KMS-11 (cell line): ENCODE measurements at regions not wholly inside any gene's neighbourhood (a gene's known extent, or its start where the extent isn't known, plus 50 kb on each side); places are given as distances from the start of the nearest gene placed in this dataset.

Experiments
- H2AFZ ChIP-seq: fragments of 200-600 bp; sonication (generic); 2 replicates; pipeline ENCODE4 v1.6.1; 2016; ENCODE audit warnings: antibody characterized with exemption, mixed run types, low read depth
- H3K27ac ChIP-seq: fragments of 200-600 bp; sonication (generic); 2 replicates; pipeline ENCODE4 v1.6.1; 2016; ENCODE audit warnings: mild to moderate bottlenecking, mixed run types
- H3K27me3 ChIP-seq: fragments of 200-600 bp; sonication (generic); 2 replicates; pipeline ENCODE4 v1.6.1; 2017; ENCODE audit warnings: mild to moderate bottlenecking, low read depth, mixed run types, moderate library complexity; ENCODE audit not compliant: insufficient read depth
- H3K36me3 ChIP-seq: fragments of 200-600 bp; sonication (generic); 2 replicates; pipeline ENCODE4 v1.6.1; 2017; ENCODE audit warnings: mild to moderate bottlenecking, mixed run types; ENCODE audit not compliant: insufficient read depth
- H3K4me1 ChIP-seq: fragments of 200-600 bp; sonication (generic); 2 replicates; pipeline ENCODE4 v1.6.1; 2016; ENCODE audit warnings: mild to moderate bottlenecking, low read depth, mixed run types; ENCODE audit not compliant: poor library complexity, severe bottlenecking
- H3K4me2 ChIP-seq: fragments of 200-600 bp; sonication (generic); 2 replicates; pipeline ENCODE4 v1.7.0; 2016; ENCODE audit warnings: mild to moderate bottlenecking, mixed run types
- H3K4me3 ChIP-seq: fragments of 200-600 bp; sonication (generic); IDR thresholded peaks from 2 replicates; pipeline ENCODE4 v1.6.1; 2017; ENCODE audit warnings: low read depth, low read length, mixed read lengths; ENCODE audit not compliant: insufficient read depth
- H3K79me2 ChIP-seq: fragments of 200-600 bp; sonication (generic); 2 replicates; pipeline ENCODE4 v1.6.1; 2016; ENCODE audit warnings: low read depth, mixed run types; ENCODE audit not compliant: insufficient read depth
- H3K9ac ChIP-seq: fragments of 200-600 bp; sonication (generic); 2 replicates; pipeline ENCODE4 v1.6.1; 2016; ENCODE audit warnings: mild to moderate bottlenecking, mixed run types
- H4K20me1 ChIP-seq: fragments of 200-600 bp; sonication (generic); 2 replicates; pipeline ENCODE4 v1.6.1; 2016; ENCODE audit warnings: mild to moderate bottlenecking, mixed run types; ENCODE audit not compliant: insufficient read depth
- CTCF ChIP-seq: fragments of 200-600 bp; sonication (generic); conservative IDR thresholded peaks from 2 replicates; pipeline ENCODE4 v1.6.1; 2017; ENCODE audit warnings: low read depth, mild to moderate bottlenecking, antibody characterized with exemption, low read length, moderate library complexity, mixed read lengths

- no peak for TF ChIP-seq CTCF
- no peak overlapping the region for H3K4me2 ChIP-seq
- no peak overlapping the region for H3K27ac ChIP-seq
- H2AFZ ChIP-seq: no peak overlapping the region
- no peak overlapping the region for H3K4me3 ChIP-seq
- H3K9ac ChIP-seq: no peak overlapping the region
- no peaks in the 10 kb centered on the region for H3K79me2 ChIP-seq
- no peaks in the 10 kb centered on the region for H3K4me1 ChIP-seq
- H4K20me1 ChIP-seq: no peaks in the 10 kb centered on the region
- H3K36me3 ChIP-seq: no peaks in the 10 kb centered on the region
- H3K27me3 ChIP-seq: no peaks in the 10 kb centered on the region
These were observed 279.8 kb upstream of the EEF2KMT start for GRCh38 chr16:5377280-5377898.

GRCh38 chr16:5374184-5374583 is 276.6 kb upstream of the EEF2KMT start:
- TF ChIP-seq CTCF: no peak
- no peak overlapping the region for H3K9ac ChIP-seq
- H3K4me1 ChIP-seq: no peaks in the 10 kb centered on the region
- no peak overlapping the region for H3K27ac ChIP-seq
- no peak overlapping the region for H3K4me3 ChIP-seq
- no peaks in the 10 kb centered on the region for H3K79me2 ChIP-seq
- H4K20me1 ChIP-seq: no peaks in the 10 kb centered on the region
- no peaks in the 10 kb centered on the region for H3K27me3 ChIP-seq
- no peaks in the 10 kb centered on the region for H3K36me3 ChIP-seq
- H3K4me2 ChIP-seq: no peak overlapping the region
- H2AFZ ChIP-seq: no peak overlapping the region

- Histone ChIP-seq H3K36me3 (no peaks in the 10 kb centered on the region), H3K27ac (no peak overlapping the region), H2AFZ (no peak overlapping the region), H4K20me1 (no peaks in the 10 kb centered on the region), H3K4me3 (no peak overlapping the region), H3K4me1 (no peaks in the 10 kb centered on the region), H3K79me2 (no peaks in the 10 kb centered on the region), H3K4me2 (no peak overlapping the region), H3K27me3 (no peaks in the 10 kb centered on the region), H3K9ac (no peak overlapping the region)
- TF ChIP-seq CTCF: no peak
These were observed 270.4 kb upstream of the EEF2KMT start for GRCh38 chr16:5367951-5368350.

GRCh38 chr16:5366126-5366525 is 268.5 kb upstream of the EEF2KMT start:
- H3K9ac ChIP-seq: no peak overlapping the region
- H3K27me3 ChIP-seq: no peaks in the 10 kb centered on the region
- no peaks in the 10 kb centered on the region for H3K79me2 ChIP-seq
- H3K4me2 ChIP-seq: no peak overlapping the region
- no peaks in the 10 kb centered on the region for H4K20me1 ChIP-seq
- no peak overlapping the region for H3K27ac ChIP-seq
- no peak overlapping the region for H2AFZ ChIP-seq
- H3K4me3 ChIP-seq: no peak overlapping the region
- no peaks in the 10 kb centered on the region for H3K4me1 ChIP-seq
- H3K36me3 ChIP-seq: no peaks in the 10 kb centered on the region
- TF ChIP-seq CTCF: no peak
